WTC11 (cell line): ENCODE measurements at regions not wholly inside any gene's neighbourhood (a gene's known extent, or its start where the extent isn't known, plus 50 kb on each side); places are given as distances from the start of the nearest gene placed in this dataset.

Source experiments
- ATAC-seq: fragments of 200-7000 bp; cut with Tn5 transposase; 2 replicates; pipeline ENCODE4 v1.10.0; 2021; ENCODE audit warnings: mild to moderate bottlenecking, moderate library complexity
- CTCF ChIA-PET: fragments of 300-600 bp; sonication (Branson Sonifier 250); formaldehyde crosslinking; loops from one replicate; lab custom pipeline; 2021; ENCODE audit warnings: antibody characterized with exemption; lab: Charles Lee
- POLR2A ChIA-PET: fragments of 350-600 bp; sonication (Branson Sonifier 250); formaldehyde crosslinking; loops from one replicate; lab custom pipeline; 2021; ENCODE audit warnings: antibody characterized with exemption; lab: Charles Lee
- DNase-seq: peaks from one replicate; pipeline ENCODE4 v3.0.0; 2021; ENCODE audit warnings: low spot score
- H3K27ac Mint-ChIP-seq: 2 replicates; pipeline ENCODE4 v1.8.0; 2021; ENCODE audit warnings: mixed read lengths
- H3K27me3 Mint-ChIP-seq: 2 replicates; pipeline ENCODE4 v1.8.0; 2021; ENCODE audit warnings: low read depth, mild to moderate bottlenecking, moderate library complexity, mixed read lengths
- H3K36me3 Mint-ChIP-seq: 2 replicates; pipeline ENCODE4 v1.8.0; 2021; ENCODE audit warnings: mixed read lengths
- H3K4me1 Mint-ChIP-seq: 2 replicates; pipeline ENCODE4 v1.8.0; 2022; ENCODE audit warnings: mixed read lengths
- H3K4me3 Mint-ChIP-seq: 2 replicates; pipeline ENCODE4 v1.8.0; 2021; ENCODE audit warnings: mild to moderate bottlenecking, moderate library complexity, mixed read lengths
- H3K9me3 Mint-ChIP-seq: 2 replicates; pipeline ENCODE4 v1.8.0; 2021; ENCODE audit warnings: mixed read lengths
- E2F5 ChIP-seq: sonication (generic); formaldehyde crosslinking; IDR thresholded peaks from 2 replicates; pipeline ENCODE4 v1.8.1; 2022; ENCODE audit warnings: mild to moderate bottlenecking, moderate library complexity, missing genetic modification reagents
- ELF4 ChIP-seq: sonication (generic); formaldehyde crosslinking; IDR thresholded peaks from 2 replicates; pipeline ENCODE4 v1.8.1; 2022; ENCODE audit warnings: low read depth, mild to moderate bottlenecking, moderate library complexity, missing genetic modification reagents
- FOXP4 ChIP-seq: sonication (generic); formaldehyde crosslinking; IDR thresholded peaks from 2 replicates; pipeline ENCODE4 v1.8.0; 2022; ENCODE audit warnings: mild to moderate bottlenecking, missing genetic modification reagents
- JUN ChIP-seq: sonication (generic); formaldehyde crosslinking; IDR thresholded peaks from 2 replicates; pipeline ENCODE4 v1.8.0; 2023; ENCODE audit warnings: mild to moderate bottlenecking, missing genetic modification reagents
- RORB ChIP-seq: fragments of 250-450 bp; sonication (Bioruptor Pico); IDR thresholded peaks from 2 replicates; pipeline ENCODE4 v1.9.0; 2021; ENCODE audit warnings: mild to moderate bottlenecking
- SOX15 ChIP-seq: fragments of 250-450 bp; sonication (Bioruptor Pico); IDR thresholded peaks from 2 replicates; pipeline ENCODE4 v1.9.0; 2021; ENCODE audit warnings: mild to moderate bottlenecking
- SP1 ChIP-seq: sonication (generic); formaldehyde crosslinking; conservative IDR thresholded peaks from 2 replicates; pipeline ENCODE4 v1.8.1; 2022; ENCODE audit warnings: missing genetic modification reagents
- TEAD1 ChIP-seq: sonication (generic); formaldehyde crosslinking; IDR thresholded peaks from 2 replicates; pipeline ENCODE4 v1.8.0; 2022; ENCODE audit warnings: mild to moderate bottlenecking, missing genetic modification reagents
- USF2 ChIP-seq: sonication (generic); formaldehyde crosslinking; IDR thresholded peaks from 2 replicates; pipeline ENCODE4 v1.8.1; 2023; ENCODE audit warnings: mild to moderate bottlenecking, missing genetic modification reagents, moderate library complexity
- ZNF121 ChIP-seq: sonication (generic); formaldehyde crosslinking; IDR thresholded peaks from 2 replicates; pipeline ENCODE4 v1.8.0; 2023; ENCODE audit warnings: missing genetic modification reagents
- ZNF416 ChIP-seq: fragments of 250-450 bp; sonication (Bioruptor Pico); IDR thresholded peaks from 2 replicates; pipeline ENCODE4 v1.9.0; 2021; ENCODE audit warnings: mild to moderate bottlenecking, inconsistent platforms
- ZNF423 ChIP-seq: fragments of 250-450 bp; sonication (Bioruptor Pico); IDR thresholded peaks from 2 replicates; pipeline ENCODE4 v2.1.2; 2022; ENCODE audit warnings: mild to moderate bottlenecking, moderate library complexity
- ZNF671 ChIP-seq: fragments of 250-450 bp; sonication (Bioruptor Pico); IDR thresholded peaks from 2 replicates; pipeline ENCODE4 v1.8.0; 2021; ENCODE audit warnings: mild to moderate bottlenecking
- TF ChIP-seq, protein P1 (sequence below): fragments of 250-450 bp; sonication (Bioruptor Pico); IDR thresholded peaks from 2 replicates; pipeline ENCODE4 v2.1.2; 2022; ENCODE audit warnings: mild to moderate bottlenecking, moderate library complexity
- TF ChIP-seq, protein P2 (sequence below): sonication (generic); formaldehyde crosslinking; IDR thresholded peaks from 2 replicates; pipeline ENCODE4 v1.8.1; 2023; ENCODE audit warnings: mild to moderate bottlenecking, missing genetic modification reagents
- TF ChIP-seq, protein P3 (sequence below): sonication (generic); formaldehyde crosslinking; IDR thresholded peaks from 2 replicates; pipeline ENCODE4 v1.8.1; 2022; ENCODE audit warnings: missing genetic modification reagents, borderline replicate concordance
- TF ChIP-seq, protein P4 (sequence below): fragments of 250-450 bp; sonication (Bioruptor Pico); IDR thresholded peaks from 2 replicates; pipeline ENCODE4 v1.8.0; 2021; ENCODE audit warnings: mild to moderate bottlenecking
- TF ChIP-seq, protein P5 (sequence below): sonication (generic); formaldehyde crosslinking; IDR thresholded peaks from 2 replicates; pipeline ENCODE4 v1.8.1; 2023; ENCODE audit warnings: mild to moderate bottlenecking, missing genetic modification reagents, borderline replicate concordance

DNA sequence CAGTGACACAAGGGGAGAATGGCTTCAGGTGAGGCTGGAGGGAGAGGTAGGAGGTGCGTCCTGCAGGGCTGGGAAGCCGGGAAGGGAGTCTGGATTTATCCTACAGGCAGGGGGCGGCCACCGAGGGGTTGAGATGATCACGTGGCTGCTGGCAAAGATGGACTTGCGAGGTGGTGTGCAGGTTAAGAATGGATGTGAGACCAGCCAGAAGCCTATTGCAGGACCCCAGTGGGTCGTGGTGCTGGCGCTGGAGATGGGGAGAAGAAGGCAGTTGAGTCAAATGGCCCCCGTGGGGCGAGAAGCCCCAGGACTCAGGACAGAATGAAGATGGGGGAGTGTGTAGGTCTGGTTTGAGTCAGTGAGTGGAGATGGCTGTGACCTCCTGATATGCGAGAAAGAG, 183.1 kb downstream of the FAM43A start:
- H3K27ac Mint-ChIP-seq = no peak overlapping the region
- POLR2A ChIA-PET = no interaction called here
- TF ChIP-seq, protein P1, sequence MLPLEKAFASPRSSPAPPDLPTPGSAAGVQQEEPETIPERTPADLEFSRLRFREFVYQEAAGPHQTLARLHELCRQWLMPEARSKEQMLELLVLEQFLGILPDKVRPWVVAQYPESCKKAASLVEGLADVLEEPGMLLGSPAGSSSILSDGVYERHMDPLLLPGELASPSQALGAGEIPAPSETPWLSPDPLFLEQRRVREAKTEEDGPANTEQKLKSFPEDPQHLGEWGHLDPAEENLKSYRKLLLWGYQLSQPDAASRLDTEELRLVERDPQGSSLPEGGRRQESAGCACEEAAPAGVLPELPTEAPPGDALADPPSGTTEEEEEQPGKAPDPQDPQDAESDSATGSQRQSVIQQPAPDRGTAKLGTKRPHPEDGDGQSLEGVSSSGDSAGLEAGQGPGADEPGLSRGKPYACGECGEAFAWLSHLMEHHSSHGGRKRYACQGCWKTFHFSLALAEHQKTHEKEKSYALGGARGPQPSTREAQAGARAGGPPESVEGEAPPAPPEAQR (CRISPR knock-in tag) = no peak
- TF ChIP-seq ZNF416 (CRISPR knock-in tag) (no peak), USF2 (CRISPR knock-in tag) (no peak), ZNF423 (no peak), FOXP4 (CRISPR knock-in tag) (no peak), RORB (no peak), E2F5 (CRISPR knock-in tag) (no peak), ELF4 (CRISPR knock-in tag) (no peak), ZNF121 (no peak), SOX15 (CRISPR knock-in tag) (no peak), ZNF671 (no peak), JUN (CRISPR knock-in tag) (no peak), SP1 (no peak), TEAD1 (no peak)
- TF ChIP-seq, protein P2, sequence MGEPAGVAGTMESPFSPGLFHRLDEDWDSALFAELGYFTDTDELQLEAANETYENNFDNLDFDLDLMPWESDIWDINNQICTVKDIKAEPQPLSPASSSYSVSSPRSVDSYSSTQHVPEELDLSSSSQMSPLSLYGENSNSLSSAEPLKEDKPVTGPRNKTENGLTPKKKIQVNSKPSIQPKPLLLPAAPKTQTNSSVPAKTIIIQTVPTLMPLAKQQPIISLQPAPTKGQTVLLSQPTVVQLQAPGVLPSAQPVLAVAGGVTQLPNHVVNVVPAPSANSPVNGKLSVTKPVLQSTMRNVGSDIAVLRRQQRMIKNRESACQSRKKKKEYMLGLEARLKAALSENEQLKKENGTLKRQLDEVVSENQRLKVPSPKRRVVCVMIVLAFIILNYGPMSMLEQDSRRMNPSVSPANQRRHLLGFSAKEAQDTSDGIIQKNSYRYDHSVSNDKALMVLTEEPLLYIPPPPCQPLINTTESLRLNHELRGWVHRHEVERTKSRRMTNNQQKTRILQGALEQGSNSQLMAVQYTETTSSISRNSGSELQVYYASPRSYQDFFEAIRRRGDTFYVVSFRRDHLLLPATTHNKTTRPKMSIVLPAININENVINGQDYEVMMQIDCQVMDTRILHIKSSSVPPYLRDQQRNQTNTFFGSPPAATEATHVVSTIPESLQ = no peak
- TF ChIP-seq, protein P3, sequence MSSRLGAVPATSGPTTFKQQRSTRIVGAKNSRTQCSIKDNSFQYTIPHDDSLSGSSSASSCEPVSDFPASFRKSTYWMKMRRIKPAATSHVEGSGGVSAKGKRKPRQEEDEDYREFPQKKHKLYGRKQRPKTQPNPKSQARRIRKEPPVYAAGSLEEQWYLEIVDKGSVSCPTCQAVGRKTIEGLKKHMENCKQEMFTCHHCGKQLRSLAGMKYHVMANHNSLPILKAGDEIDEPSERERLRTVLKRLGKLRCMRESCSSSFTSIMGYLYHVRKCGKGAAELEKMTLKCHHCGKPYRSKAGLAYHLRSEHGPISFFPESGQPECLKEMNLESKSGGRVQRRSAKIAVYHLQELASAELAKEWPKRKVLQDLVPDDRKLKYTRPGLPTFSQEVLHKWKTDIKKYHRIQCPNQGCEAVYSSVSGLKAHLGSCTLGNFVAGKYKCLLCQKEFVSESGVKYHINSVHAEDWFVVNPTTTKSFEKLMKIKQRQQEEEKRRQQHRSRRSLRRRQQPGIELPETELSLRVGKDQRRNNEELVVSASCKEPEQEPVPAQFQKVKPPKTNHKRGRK (CRISPR knock-in tag) = no peak
- TF ChIP-seq, protein P4, sequence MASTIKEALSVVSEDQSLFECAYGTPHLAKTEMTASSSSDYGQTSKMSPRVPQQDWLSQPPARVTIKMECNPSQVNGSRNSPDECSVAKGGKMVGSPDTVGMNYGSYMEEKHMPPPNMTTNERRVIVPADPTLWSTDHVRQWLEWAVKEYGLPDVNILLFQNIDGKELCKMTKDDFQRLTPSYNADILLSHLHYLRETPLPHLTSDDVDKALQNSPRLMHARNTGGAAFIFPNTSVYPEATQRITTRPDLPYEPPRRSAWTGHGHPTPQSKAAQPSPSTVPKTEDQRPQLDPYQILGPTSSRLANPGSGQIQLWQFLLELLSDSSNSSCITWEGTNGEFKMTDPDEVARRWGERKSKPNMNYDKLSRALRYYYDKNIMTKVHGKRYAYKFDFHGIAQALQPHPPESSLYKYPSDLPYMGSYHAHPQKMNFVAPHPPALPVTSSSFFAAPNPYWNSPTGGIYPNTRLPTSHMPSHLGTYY (CRISPR knock-in tag) = no peak
- TF ChIP-seq, protein P5, sequence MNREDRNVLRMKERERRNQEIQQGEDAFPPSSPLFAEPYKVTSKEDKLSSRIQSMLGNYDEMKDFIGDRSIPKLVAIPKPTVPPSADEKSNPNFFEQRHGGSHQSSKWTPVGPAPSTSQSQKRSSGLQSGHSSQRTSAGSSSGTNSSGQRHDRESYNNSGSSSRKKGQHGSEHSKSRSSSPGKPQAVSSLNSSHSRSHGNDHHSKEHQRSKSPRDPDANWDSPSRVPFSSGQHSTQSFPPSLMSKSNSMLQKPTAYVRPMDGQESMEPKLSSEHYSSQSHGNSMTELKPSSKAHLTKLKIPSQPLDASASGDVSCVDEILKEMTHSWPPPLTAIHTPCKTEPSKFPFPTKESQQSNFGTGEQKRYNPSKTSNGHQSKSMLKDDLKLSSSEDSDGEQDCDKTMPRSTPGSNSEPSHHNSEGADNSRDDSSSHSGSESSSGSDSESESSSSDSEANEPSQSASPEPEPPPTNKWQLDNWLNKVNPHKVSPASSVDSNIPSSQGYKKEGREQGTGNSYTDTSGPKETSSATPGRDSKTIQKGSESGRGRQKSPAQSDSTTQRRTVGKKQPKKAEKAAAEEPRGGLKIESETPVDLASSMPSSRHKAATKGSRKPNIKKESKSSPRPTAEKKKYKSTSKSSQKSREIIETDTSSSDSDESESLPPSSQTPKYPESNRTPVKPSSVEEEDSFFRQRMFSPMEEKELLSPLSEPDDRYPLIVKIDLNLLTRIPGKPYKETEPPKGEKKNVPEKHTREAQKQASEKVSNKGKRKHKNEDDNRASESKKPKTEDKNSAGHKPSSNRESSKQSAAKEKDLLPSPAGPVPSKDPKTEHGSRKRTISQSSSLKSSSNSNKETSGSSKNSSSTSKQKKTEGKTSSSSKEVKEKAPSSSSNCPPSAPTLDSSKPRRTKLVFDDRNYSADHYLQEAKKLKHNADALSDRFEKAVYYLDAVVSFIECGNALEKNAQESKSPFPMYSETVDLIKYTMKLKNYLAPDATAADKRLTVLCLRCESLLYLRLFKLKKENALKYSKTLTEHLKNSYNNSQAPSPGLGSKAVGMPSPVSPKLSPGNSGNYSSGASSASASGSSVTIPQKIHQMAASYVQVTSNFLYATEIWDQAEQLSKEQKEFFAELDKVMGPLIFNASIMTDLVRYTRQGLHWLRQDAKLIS (CRISPR knock-in tag) = no peak
- peaks cover 28% of the 10 kb centered on the region for H3K4me1 Mint-ChIP-seq
- no peaks in the 10 kb centered on the region; the same call in 1 of the 2 replicates for H3K9me3 Mint-ChIP-seq
- DNase-seq (no peak), ATAC-seq (no peak)
- CTCF ChIA-PET = interaction anchor here (1.2 kb wide), 1 partner anchor 186 kb away, joined by 3 read pairs; no protein-coding TSS in a partner anchor
- H3K36me3 Mint-ChIP-seq = no peaks in the 10 kb centered on the region
- H3K27me3 Mint-ChIP-seq = no peaks in the 10 kb centered on the region; the same call in 1 of the 2 replicates
- no peak overlapping the region for H3K4me3 Mint-ChIP-seq
